Kidney tubule cell (primary cell): ENCODE measurements at regions not wholly inside any gene's neighbourhood (a gene's known extent, or its start where the extent isn't known, plus 50 kb on each side); places are given as distances from the start of the nearest gene placed in this dataset.
"Not testable (repeated sequence)": the region's sequence is repeated elsewhere in the genome, so short reads cannot be mapped to it uniquely, and the experiment has no call there.

Experiments
- DNase-seq: peaks from one replicate; pipeline ENCODE4 v3.0.0-alpha.2; 2018; ENCODE audit warnings: low spot score

DNA sequence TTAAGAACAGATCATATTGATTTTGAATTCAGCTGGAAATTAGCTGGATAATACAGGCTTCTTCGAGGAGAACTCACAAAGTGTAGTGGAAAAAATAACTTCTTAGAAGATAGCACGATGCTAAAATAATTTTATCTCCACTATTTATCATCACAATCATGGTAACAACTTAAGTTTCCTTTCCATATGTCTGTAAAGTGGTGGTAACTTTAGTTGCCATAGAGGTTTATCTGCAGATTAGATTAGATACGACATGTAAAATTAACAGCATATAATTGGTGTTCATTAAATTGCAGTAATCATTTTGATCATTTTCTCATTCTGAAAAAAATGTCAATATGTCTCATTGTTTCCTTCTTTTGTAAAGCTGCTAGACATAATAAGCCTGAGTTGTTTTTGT lies 921.5 kb downstream of the KCNT2 start:
- DNase-seq: no peak

DNA sequence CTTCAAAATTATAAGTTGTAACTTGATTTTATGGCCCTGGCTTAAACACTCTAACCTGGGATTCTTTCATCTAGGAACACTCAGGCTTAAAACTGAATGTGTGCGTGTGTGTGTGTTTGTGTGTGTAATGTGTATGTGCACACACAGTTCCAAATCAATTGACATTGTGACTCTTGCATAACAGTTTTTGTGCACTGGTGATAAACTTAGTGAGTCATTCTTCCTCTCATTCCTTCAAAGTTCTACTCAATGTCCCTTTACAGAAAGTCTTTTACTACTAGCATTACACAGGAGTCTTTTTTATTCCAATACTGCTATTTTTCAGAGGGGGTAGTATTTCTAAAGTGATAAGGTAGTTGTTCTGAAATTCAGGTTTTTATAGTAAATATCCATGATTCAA lies 943.6 kb downstream of the KCNT2 start:
- peak; percentile 10 for DNase-seq

DNA sequence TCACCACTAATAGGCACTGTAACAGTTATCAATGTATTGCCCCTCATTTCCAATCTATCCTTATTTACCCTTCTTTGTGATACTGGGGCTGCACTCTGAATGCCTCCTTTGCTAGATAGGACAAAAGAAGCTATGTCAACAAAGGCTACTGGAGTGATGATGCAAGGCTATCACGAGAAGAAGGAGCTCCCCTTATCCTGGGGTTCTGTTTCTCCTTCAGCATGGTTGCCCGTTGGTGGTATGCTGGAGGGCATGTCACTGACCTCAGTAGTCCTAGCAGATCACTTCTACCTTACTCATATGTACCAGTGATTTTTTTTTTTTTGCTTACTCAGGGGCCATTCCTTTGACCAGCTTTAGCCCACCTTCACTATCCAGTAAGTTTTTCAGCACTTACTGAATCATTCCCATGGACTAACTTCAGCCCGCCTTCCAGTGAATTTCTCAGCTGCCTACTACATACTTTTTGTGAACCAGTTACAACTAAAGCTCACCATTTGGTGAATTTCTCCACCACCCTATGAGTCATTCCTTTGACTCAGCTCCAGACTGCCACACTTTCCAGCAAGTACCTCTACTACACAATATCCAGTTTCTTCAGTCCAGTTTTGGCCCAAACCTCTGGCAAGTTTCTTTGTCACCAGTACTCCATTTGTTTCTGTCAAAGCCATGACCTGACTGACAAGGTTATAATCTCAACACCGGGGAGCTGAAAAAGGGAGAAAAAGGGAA lies 944.5 kb downstream of the KCNT2 start:
- DNase-seq: peak; percentile 62

DNA sequence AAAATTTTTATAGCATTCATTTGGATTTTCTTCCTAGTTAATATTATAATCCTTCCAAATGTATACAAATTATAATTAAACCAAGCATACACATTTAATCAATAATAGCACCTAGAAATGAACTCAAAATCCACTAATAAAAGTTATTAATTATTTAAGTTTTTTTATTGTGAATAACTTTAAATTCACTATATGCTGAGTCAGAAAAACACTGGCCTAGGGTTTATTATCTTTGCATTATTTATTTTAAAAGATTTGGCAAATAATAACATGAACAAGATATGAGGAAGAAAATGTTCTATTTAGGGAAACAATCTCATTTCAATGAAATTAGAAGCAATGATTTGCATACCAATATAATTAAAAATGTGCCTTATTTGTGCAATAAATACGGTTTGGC lies 951.5 kb downstream of the KCNT2 start:
- DNase-seq: no peak

DNA sequence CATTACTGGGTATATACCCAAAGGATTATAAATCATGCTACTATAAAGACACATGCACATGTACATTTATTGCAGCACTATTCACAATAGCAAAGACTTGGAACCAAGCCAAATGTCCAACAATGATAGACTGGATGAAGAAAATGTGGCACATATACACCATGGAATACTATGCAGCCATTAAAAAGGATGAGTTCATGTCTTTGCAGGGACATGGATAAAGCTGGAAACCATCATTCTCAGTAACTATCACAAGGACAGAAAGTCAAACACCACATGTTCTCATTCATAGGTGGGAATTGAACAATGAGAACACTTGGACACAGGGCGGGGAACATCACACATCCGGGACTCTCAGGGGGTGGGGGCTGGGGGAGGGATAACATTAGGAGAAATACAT lies 959.4 kb downstream of the KCNT2 start:
- not testable (repeated sequence) for DNase-seq

DNA sequence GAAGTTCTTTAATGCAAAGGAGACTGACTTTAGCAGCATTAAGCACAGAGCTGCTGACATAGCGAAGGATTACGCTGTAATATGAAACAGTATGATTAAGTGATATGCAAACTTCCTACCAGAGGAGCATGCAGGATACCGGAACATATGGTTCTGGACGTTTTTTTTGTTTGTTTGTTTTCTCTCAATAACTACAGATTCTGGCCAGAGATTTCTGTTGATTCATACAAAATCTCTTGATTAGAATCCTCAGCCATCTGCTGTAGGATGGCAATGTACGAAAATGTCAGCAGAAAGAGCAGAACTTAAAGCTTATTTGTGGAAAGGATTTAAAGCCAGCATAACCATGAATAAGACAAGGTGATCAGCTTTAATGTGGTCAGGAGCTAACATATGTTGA lies 970.7 kb downstream of the KCNT2 start:
- DNase-seq: no peak

DNA sequence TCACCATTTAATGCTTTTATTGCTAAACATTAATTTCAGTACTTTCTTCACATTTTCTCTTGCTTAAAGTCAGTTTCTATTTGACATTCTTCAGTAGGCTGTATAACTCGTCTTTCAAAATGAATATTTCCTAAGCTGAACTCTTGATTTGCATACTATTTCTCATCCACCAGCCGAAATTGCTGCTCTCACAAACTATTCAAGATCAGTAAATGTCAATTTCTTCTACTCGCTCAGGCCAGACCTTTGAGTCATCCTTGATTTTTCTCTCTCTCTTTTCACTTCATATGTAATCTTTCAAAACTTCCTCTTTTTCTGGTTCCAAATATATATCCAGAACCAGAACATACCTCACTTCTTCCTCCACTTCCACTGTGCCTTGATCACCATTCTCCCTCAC lies 990.0 kb downstream of the KCNT2 start:
- no peak for DNase-seq

DNA sequence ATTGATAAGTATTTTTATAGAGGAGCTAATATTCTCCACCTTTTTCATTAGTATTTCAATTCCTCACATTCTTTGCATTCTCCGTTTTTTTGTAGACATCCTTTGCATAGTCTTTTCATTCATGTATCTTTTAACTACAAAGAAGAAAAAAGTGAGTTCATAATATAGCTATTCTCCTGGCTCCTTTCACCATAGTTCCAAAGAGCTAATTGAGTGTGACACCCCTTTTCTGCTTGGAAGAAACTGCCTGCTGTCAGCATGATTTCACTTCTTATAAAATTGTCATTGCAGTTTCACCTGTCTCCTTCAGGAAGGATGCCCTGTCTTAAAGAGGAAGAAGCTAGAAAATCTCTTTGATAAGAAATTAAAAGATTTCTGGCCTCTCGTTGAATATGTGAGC lies 991.1 kb downstream of the KCNT2 start:
- no peak for DNase-seq

DNA sequence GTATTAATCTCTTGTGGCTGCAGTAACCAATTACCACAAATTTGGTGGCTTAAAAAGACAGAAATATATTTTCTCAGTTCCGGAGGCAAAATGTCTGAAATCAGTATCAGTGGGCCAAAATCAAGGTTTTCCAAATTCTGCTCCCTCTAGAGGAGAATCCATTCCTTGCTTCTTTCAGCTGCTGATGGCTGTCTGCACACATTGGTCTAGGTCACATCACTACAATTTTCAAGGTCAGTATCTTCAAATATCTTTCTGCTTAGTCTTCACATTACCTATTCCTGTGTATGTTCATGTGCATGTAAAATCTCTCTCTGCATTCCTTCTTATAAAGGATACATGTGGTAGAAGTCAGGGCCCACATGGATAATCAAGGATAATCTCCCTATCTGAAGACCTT lies 999.4 kb downstream of the KCNT2 start:
- no peak for DNase-seq

DNA sequence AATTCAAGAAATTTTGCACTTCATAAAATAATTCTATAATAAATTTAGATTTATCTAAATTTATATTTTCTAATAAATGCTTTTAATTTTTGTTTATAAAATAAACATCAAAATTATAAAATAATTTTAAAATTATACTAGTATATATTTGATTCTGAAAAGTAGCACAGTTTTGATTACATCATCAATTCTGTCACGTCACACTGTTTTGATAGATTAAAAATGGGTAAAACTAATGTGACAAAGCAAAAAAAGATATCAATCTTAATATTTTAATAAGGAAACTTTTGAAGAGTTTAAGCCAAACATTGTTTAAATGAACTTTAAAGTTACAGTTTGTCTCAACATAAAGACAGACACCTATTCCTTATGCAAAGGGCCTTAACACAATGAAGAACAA lies 1001.8 kb downstream of the KCNT2 start:
- DNase-seq: no peak

DNA sequence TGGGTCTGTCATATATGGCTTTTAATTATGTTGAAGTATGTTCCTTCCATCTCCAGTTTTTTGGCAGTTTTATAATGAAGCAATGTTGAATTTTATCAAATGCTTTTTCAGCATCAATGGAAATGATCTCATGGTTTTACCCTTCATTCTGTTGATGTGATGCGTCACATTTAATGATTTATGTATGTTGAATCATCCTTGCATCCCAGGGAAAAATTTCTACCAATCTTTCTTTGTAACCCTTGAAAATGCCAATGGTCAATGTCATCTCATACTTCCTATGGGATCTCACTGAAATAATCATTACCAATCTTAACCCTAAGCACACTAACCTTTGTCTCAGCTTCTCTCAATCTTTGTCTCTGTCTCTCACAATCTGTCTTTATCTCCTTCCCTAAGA lies 1004.0 kb downstream of the KCNT2 start:
- peak; percentile 85 for DNase-seq

DNA sequence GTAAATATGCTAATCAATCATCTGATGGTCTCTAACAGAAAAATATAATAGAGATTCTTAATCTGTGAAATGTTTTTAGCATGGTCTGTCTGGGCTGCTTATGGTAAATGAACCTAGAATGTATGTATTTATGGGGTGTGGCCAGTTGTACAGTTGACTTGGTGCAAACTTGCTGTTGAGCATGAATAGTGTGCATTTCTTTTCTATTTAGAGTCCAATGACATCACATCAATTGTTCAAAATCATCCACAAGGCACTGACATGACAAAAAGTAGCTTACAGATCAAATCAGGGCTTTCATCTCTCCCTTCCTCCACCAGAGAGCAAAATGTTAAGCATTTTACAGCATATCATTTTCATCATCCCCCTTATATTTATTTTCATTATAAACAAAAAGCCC lies 1010.3 kb downstream of the KCNT2 start:
- DNase-seq: no peak

DNA sequence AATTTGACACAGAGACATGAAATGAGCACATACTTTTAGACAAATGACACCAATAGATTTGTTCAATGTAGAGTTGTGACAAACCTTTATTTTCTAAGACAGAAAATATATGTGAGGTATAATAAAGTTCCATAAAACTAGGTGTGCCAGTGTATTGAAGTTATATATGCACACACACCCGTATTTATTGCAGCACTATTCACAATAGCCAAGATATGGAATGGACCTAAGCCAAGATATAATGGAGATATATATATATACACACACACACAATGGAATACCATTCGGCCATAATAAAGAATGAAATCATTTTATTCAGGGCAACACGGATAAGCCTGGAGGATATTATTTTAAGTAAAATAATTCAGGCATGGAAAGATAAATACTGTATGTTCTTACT lies 1013.5 kb downstream of the KCNT2 start:
- DNase-seq: no peak

DNA sequence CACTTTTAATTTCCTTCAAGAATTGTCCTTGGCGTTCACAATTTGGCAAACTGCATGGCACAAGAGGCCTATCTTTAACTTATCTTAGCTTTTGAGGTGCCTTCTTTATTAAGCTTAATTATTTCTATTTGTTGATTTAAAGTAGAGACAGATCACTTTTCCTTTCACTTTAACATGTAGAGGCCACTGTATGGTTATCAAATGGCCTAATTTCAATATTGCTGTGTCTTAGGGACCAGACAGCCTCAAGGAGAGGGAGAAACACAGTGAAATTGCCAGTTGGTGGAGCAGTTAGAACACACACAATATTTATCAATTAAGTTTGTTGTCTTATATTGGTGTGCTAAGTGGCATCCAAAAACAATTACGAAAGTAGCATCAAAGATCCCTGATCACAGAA lies 1013.9 kb downstream of the KCNT2 start:
- DNase-seq: no peak

DNA sequence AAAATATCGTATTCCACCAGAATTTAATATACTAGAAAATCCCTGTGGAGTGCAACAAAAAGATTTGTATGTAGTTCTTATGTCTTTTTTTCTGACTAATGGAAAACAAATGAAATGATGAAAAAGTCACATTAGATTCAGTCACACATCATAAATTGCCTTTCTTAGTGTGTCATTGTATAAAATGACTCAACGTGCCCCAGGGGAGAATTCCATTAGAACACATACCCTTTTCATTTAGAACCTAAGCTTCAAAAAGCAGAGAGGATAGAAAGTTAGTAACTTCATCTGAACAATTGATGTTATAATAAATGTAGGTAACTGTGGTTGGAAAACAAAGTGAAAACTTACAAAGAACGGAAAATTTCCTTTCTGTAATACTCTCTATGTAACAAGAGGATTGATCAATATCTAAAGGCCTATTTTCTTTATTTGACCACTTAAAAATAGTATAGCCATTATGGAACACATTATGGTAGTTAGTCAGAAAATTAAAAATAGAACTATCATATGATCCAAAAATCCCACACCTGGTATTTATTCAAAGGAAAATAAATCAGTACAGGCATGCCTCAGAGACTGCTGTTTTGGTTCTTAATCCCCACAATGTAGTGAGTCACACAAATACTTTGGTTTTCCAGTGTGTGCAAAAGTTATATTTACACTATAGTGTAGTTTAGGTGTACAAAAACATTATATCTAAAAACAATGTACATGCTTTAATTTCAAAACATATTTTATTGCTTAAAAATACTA lies 1016.1 kb downstream of the KCNT2 start:
- DNase-seq: peak; percentile 81

DNA sequence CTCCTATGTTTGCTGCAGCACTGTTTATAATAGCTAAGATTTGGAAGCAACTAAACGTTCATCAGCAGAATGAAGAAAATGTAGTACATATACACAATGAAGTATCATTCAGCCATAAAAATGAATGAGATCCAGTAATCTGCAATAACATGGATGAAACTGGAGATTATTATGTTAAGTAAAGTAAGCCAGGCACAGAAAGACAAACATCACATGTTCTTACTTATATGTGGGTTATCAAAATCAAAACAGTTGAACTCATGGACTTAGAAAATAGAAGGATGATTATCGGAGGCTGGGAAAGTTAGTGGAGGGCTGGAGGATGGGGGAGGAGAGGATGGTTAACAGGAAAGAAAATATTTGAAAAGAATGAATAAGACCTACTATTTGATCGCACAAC lies 1017.6 kb downstream of the KCNT2 start:
- DNase-seq: no peak

DNA sequence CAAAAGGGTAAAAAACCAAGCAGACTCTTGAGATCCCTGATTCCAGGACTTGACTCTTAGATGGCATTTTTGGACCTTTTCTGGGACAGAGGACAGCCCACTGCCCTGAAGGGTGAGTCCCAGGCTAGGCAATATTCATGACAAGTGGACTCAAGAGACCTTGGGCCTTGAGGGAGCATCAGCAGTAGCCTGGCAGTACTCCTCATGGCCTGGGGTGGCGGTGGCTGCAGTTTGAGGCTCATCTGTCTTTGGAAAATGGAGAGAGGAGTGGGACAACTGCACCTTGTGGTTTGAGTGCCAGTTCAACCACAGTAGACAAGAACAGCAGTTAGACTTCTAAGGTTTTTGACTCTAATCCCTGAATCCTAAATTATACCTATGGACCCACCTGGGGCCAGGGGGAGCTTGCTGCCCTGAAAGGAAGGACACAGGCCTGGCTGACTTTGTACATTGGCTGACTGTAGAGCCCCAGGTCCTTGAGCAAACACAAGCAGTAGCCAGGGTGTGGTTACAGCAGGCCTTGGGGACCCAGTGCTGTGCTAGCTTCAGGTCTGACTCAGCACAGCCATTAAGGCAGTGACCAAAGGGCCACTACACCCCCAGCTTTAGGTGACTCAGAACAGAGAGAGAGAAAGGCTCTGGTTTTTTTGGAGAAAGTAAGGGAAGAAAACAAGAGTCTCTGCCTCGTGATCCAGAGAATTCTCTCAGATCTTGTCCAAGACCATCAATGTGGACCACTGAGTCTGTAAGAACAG lies 1023.2 kb downstream of the KCNT2 start:
- peak; percentile 71 for DNase-seq

DNA sequence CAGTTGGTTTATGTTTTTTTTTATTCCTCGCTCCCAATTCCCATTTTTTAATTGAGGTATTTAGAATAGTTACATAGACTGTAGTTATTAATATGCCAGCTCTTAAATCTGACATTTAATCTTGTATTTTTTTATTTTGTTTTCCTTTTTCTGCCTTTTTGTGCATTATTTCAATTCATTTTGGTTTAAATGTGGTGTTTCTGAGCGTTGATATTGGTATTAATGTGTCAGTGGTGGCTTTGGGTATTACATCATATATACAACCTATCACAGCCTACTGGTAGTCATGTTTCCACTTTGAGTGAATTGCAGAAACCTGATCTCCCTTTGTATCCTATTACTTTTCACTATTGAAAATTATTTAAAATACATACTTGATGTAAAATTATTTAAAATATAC lies 1027.3 kb downstream of the KCNT2 start:
- no peak for DNase-seq

DNA sequence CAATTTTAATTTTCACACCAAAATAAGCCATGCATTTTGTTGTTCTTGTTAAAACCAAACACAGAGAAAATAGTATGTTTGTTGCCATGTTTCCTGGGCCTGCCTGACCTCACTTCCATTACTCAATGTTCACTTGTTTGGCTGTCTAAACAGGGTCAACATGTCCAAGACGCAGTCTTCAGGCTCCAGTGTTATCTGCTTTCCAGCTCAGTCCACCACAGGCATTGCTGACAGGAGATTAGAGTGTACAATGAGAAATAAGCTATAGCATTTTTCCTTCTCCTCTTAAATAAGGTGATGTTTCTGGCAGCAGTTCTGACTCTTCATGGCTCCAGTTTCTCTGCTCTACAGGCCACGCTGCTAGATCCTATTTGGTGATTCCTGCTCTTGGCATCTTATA lies 1030.5 kb downstream of the KCNT2 start:
- no peak for DNase-seq

DNA sequence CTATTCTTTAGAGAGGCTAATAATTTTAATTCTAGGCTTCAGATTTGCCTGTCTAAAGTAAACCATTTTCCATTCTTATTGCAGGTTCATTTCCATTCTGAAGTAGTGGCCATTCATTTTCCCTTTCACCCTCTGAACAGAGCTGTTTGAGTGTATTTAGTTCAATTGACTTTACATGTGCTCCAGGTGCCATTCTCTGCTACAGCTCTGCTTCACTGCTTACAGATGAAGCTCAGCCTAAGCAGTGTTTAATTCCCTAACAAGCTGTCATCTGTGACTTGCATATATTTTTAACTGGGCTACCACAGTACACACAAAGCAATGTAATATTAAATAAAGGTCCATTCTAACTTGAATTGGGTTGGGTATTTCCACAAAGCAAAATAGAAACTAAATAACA lies 1031.6 kb downstream of the KCNT2 start:
- no peak for DNase-seq

DNA sequence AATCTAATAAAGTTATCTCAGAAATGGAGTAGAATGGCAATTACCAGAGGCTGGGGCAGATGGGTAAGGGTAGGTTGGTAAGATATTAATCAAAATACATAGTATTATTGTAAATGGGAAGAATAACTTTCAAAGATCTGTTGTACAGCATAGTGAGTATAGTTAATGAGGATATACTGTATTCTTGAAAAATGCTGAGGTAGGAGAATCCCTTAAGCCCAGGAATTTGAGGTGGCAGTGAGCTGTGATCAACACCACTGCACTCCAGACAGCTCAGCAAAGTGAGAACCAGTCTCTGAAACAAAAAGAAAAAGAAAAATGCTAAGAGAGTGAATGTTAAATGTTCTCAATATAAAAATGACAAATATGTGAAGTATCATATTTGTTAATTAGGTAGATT lies 1033.7 kb downstream of the KCNT2 start:
- DNase-seq: no peak

DNA sequence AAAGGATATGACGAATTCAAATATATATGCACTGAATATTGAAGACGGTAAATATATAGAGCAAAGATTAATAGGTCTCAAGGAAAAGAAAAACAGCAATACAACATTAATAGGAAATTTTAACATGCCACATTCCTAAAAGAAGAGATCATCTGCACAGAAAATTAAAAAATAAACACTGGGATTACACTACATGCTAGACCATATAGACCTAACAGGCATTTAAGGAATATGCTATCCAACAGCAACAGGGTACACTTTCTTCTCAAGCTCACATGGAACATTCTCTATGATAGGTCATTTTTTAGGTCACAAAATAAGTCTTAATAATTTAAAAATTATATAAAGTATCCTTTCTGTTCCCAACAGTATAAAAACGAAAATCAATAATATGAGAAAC lies 1038.3 kb downstream of the KCNT2 start:
- no peak for DNase-seq

DNA sequence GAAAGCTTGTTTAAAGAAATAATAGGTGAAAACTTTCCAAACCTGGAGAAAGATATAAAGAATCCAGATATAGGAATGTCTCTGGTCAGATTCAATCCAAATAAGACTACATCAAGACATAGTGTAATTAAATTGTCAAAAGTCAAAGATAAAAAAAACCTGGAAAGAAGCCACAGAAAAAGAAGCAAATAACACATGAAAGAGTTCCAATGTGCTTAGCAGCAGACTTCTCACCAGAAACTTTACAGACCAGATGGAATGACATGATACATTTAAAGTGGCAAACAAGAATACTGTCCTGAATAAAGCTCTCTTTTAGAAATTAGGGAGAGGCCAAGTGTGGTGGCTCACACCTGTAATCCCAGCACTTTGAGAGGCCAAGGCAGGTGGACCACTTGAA lies 1039.9 kb downstream of the KCNT2 start:
- no peak for DNase-seq
